ENCODE measurements at regions not wholly inside any gene's neighbourhood (a gene's known extent, or its start where the extent isn't known, plus 50 kb on each side); places are given as distances from the start of the nearest gene placed in this dataset.
A peak's percentile ranks its signal among the peaks of the same experiment; 100 is the strongest.

GRCh38 chr7:132709971-132710567 lies 133.8 kb upstream of the PLXNA4 start:
- Histone ChIP-seq H3K9me3 (ENCODE audit: insufficient read depth, low read depth) (no peaks in the 10 kb centered on the region), H4K20me1 (ENCODE audit: insufficient read depth) (no peaks in the 10 kb centered on the region), H3K79me2 (ENCODE audit: low read depth) (no peaks in the 10 kb centered on the region), H3F3A (ENCODE audit: insufficient read depth, low read depth) (no peaks in the 10 kb centered on the region), H3K4me3 (no peak overlapping the region), H2AFZ (no peak overlapping the region), H3K4me1 (replicated peaks; ENCODE audit: insufficient read depth) (no peaks in the 10 kb centered on the region), H3K4me2 (no peak overlapping the region), H3K27ac (no peak overlapping the region), H3K9me2 (ENCODE audit: insufficient read depth) (no peaks in the 10 kb centered on the region), H3K27me3 (ENCODE audit: insufficient read depth, low read depth) (peaks cover 93% of the 10 kb centered on the region), H3K36me3 (ENCODE audit: low read depth) (no peaks in the 10 kb centered on the region)
- TF ChIP-seq CTCF (conservative IDR thresholded peaks at IDR 0.05), result peak; percentile 75
- TF ChIP-seq EZH2 (IDR thresholded peaks at IDR 0.05; ENCODE audit: low read depth), result no peak
- POLR2A ChIA-PET (ENCODE audit: unreplicated experiment), result no interaction called here
- BruUV-seq (replicated peaks), result no TSS peak
- CTCF ChIA-PET, result interaction anchor here (0.6 kb wide), 1 partner anchor 141 kb away, joined by 3 read pairs; no protein-coding TSS in a partner anchor
- intact Hi-C loops (cut with micrococcal nuclease; ENCODE audit: unreplicated experiment), result no loop called here
- peak; percentile 8 to 31 for DNase-seq

GRCh38 chr7:132708470-132708869 lies 132.2 kb upstream of the PLXNA4 start:
- DNase-seq, result no peak
- peaks cover 93% of the 10 kb centered on the region for H3K27me3 ChIP-seq (ENCODE audit: insufficient read depth, low read depth)
- no peaks in the 10 kb centered on the region for H3K79me2 ChIP-seq (ENCODE audit: low read depth)
- no TSS peak for BruUV-seq (replicated peaks)
- H4K20me1 ChIP-seq (ENCODE audit: insufficient read depth), result no peaks in the 10 kb centered on the region
- H3K36me3 ChIP-seq (ENCODE audit: low read depth), result no peaks in the 10 kb centered on the region
- ChIA-PET POLR2A (ENCODE audit: unreplicated experiment) (no interaction called here), CTCF (no interaction called here)
- intact Hi-C loops (cut with micrococcal nuclease; ENCODE audit: unreplicated experiment), result no loop called here
- H3K9me2 ChIP-seq (ENCODE audit: insufficient read depth), result no peaks in the 10 kb centered on the region
- H3K9me3 ChIP-seq (ENCODE audit: insufficient read depth, low read depth), result no peaks in the 10 kb centered on the region
- no peaks in the 10 kb centered on the region for H3F3A ChIP-seq (ENCODE audit: insufficient read depth, low read depth)
- no peak overlapping the region for H2AFZ ChIP-seq
- TF ChIP-seq CTCF (conservative IDR thresholded peaks at IDR 0.05), result no peak
- no peak for TF ChIP-seq EZH2 (IDR thresholded peaks at IDR 0.05; ENCODE audit: low read depth)
- H3K4me3 ChIP-seq, result no peak overlapping the region
- no peak overlapping the region for H3K4me2 ChIP-seq
- H3K27ac ChIP-seq, result no peak overlapping the region
- H3K4me1 ChIP-seq (replicated peaks; ENCODE audit: insufficient read depth), result no peaks in the 10 kb centered on the region

GRCh38 chr7:132705146-132705545 lies 128.9 kb upstream of the PLXNA4 start:
- ChIA-PET CTCF (no interaction called here), POLR2A (ENCODE audit: unreplicated experiment) (no interaction called here)
- H3K9me2 ChIP-seq (ENCODE audit: insufficient read depth), result no peaks in the 10 kb centered on the region; the same call in 1 of the 2 replicates
- H3K4me3 ChIP-seq, result no peak overlapping the region
- intact Hi-C loops (cut with micrococcal nuclease; ENCODE audit: unreplicated experiment), result no loop called here
- no peaks in the 10 kb centered on the region for H3K4me1 ChIP-seq (replicated peaks; ENCODE audit: insufficient read depth)
- TF ChIP-seq EZH2 (IDR thresholded peaks at IDR 0.05; ENCODE audit: low read depth), result no peak
- TF ChIP-seq CTCF (conservative IDR thresholded peaks at IDR 0.05), result no peak
- no peaks in the 10 kb centered on the region for H3K79me2 ChIP-seq (ENCODE audit: low read depth)
- no peak overlapping the region for H3K4me2 ChIP-seq
- no TSS peak for BruUV-seq (replicated peaks)
- no peak for DNase-seq
- H3K9me3 ChIP-seq (ENCODE audit: insufficient read depth, low read depth), result no peaks in the 10 kb centered on the region
- no peak overlapping the region for H2AFZ ChIP-seq
- H3F3A ChIP-seq (ENCODE audit: insufficient read depth, low read depth), result no peaks in the 10 kb centered on the region
- H4K20me1 ChIP-seq (ENCODE audit: insufficient read depth), result no peaks in the 10 kb centered on the region
- H3K36me3 ChIP-seq (ENCODE audit: low read depth), result no peaks in the 10 kb centered on the region
- H3K27ac ChIP-seq, result no peak overlapping the region
- peaks cover 80% of the 10 kb centered on the region for H3K27me3 ChIP-seq (ENCODE audit: insufficient read depth, low read depth)

Measured in PC-9 (cell line).